Adrenal gland (tissue), 9 donors: ENCODE measurements at regions not wholly inside any gene's neighbourhood (a gene's known extent, or its start where the extent isn't known, plus 50 kb on each side); places are given as distances from the start of the nearest gene placed in this dataset.

Source experiments
- DNase-seq, 7 donors: peaks; one replicate each; pipeline ENCODE4 v3.0.0-alpha.2; 2019 to 2020
- H3K27ac ChIP-seq, 5 donors: fragments of 200-600 bp; sonication (generic) in 4 of 5; 1 replicate in 3 of 5; 2 replicates in 2 of 5; pipeline versions ENCODE4 v1.5.1 to v1.8.0; 2016 to 2020; ENCODE audit warnings: mild to moderate bottlenecking in 1 of 5
- H3K27me3 ChIP-seq: fragments of 200-600 bp; 2 replicates; pipeline ENCODE4 v1.8.0; 2021
- H3K36me3 ChIP-seq, 2 donors: fragments of 200-600 bp; replicated peaks in 1 of 2; 1 replicate in 1 of 2; 2 replicates in 1 of 2; pipeline versions ENCODE4 v1.5.1 to v1.8.0; 2018 to 2022
- H3K4me1 ChIP-seq, 2 donors: fragments of 200-600 bp; replicated peaks in 1 of 2; 1 replicate in 1 of 2; 2 replicates in 1 of 2; pipeline versions ENCODE4 v1.5.1 to v1.8.0; 2018 to 2021
- H3K4me3 ChIP-seq, 4 donors: fragments of 200-600 bp; sonication (generic) in 3 of 4; one replicate each; pipeline ENCODE4 v1.5.1; 2016 to 2018
- H3K9me3 ChIP-seq, 3 donors: fragments of 200-600 bp; sonication (generic) in 1 of 3; replicated peaks in 1 of 3; 1 replicate in 2 of 3; 2 replicates in 1 of 3; pipeline versions ENCODE4 v1.5.1 to v1.8.0; 2016 to 2021
- CTCF ChIP-seq, 6 experiments: fragments of 450-650 bp in 4 of 6; fragments of 200-600 bp in 2 of 6; sonication (generic) in 1 of 6; IDR thresholded peaks; 1 replicate in 5 of 6; 2 replicates in 1 of 6; pipeline versions ENCODE4 v1.5.1 to v1.8.0; 2016 to 2021; ENCODE audit warnings: antibody characterized with exemption in 6 of 6, mild to moderate bottlenecking in 2 of 6, moderate library complexity in 1 of 6
- POLR2A ChIP-seq, 2 donors: fragments of 450-650 bp; IDR thresholded peaks; one replicate each; pipeline ENCODE4 v1.6.1; 2017; ENCODE audit warnings: antibody characterized with exemption in 2 of 2, mild to moderate bottlenecking in 2 of 2, moderate library complexity in 1 of 2
- WGBS, 4 donors: extraction: QIAGEN DNeasy Blood & Tissue Kit in 2 of 4; methylation state at CpG; one replicate each; pipeline versions ENCODE4 v1.1.5 to v1.1.7; 2013 to 2017; 5-methylcytosine and 5-hydroxymethylcytosine counted together
- intact Hi-C, 2 donors: fragments of 100-400 bp; cut with DNase I; formaldehyde crosslinking; loops; one replicate each; pipeline versions ENCODE4 v1.14.1 to v1.15.0; 2022 to 2023
- donor health status: healthy with polysubstance abuse.
- donor health status: Bipolar disorder and iron deficiency.
- donor health status: DM: yes; HTN: yes; CAD: no.
- donor health status: DM: no; HTN: no; CAD: no.
- donor health status: DM: no; HTN: no; CAD: no.

GRCh38 chr4:141849367-141849766, 213.0 kb downstream of the IL15 start:
- no peaks in the 10 kb centered on the region for H3K9me3 ChIP-seq
- no peaks in the 10 kb centered on the region for H3K27me3 ChIP-seq
- TF ChIP-seq CTCF (IDR thresholded peaks at IDR 0.05): no peak
- no peak for TF ChIP-seq POLR2A (IDR thresholded peaks at IDR 0.05)
- no peak overlapping the region for H3K27ac ChIP-seq
- 47 to 56% (median 47%) methylated on average over 1 of the region's 1 CpG for WGBS, 4 donors
- DNase-seq: no peak
- intact Hi-C loops: no loop called here
- H3K36me3 ChIP-seq: no peaks in the 10 kb centered on the region
- no peaks in the 10 kb centered on the region for H3K4me1 ChIP-seq
- no peak overlapping the region for H3K4me3 ChIP-seq

GRCh38 chr4:141849778-141850177, 213.4 kb downstream of the IL15 start:
- Histone ChIP-seq H3K36me3 (no peaks in the 10 kb centered on the region), H3K4me3 (no peak overlapping the region), H3K27me3 (no peaks in the 10 kb centered on the region), H3K9me3 (no peaks in the 10 kb centered on the region), H3K27ac (no peak overlapping the region), H3K4me1 (no peaks in the 10 kb centered on the region)
- no peak for DNase-seq
- TF ChIP-seq CTCF (IDR thresholded peaks at IDR 0.05) (no peak), POLR2A (IDR thresholded peaks at IDR 0.05) (no peak)
- 59 to 70% (median 65%) methylated on average over 1 of the region's 1 CpG for WGBS, 4 donors
- intact Hi-C loops: no loop called here

GRCh38 chr4:141851246-141851891, 215.0 kb downstream of the IL15 start:
- Histone ChIP-seq H3K9me3 (no peaks in the 10 kb centered on the region), H3K27ac (no peak overlapping the region), H3K36me3 (no peaks in the 10 kb centered on the region), H3K4me3 (no peak overlapping the region), H3K27me3 (no peaks in the 10 kb centered on the region), H3K4me1 (no peaks in the 10 kb centered on the region)
- intact Hi-C loops: no loop called here
- 73 to 82% (median 79%) methylated on average over 2 of the region's 2 CpGs for WGBS, 4 donors
- no peak for TF ChIP-seq CTCF (IDR thresholded peaks at IDR 0.05)
- TF ChIP-seq POLR2A (IDR thresholded peaks at IDR 0.05): no peak
- no peak for DNase-seq

GRCh38 chr4:141853091-141853764, 216.8 kb downstream of the IL15 start:
- no peaks in the 10 kb centered on the region for H3K9me3 ChIP-seq
- TF ChIP-seq POLR2A (IDR thresholded peaks at IDR 0.05) (no peak), CTCF (IDR thresholded peaks at IDR 0.05) (no peak)
- no peaks in the 10 kb centered on the region for H3K27me3 ChIP-seq
- 79 to 83% (median 81%) methylated on average over 12 of the region's 12 CpGs for WGBS, 4 donors
- H3K27ac ChIP-seq: no peak overlapping the region
- no peaks in the 10 kb centered on the region for H3K4me1 ChIP-seq
- H3K4me3 ChIP-seq: no peak overlapping the region
- no peaks in the 10 kb centered on the region for H3K36me3 ChIP-seq
- DNase-seq: peak in 3 of 7 donors; percentile 11 to 20 (median 16)
- intact Hi-C loops: no loop called here
